Left lung (tissue), 4 donors: ENCODE measurements at regions not wholly inside any gene's neighbourhood (a gene's known extent, or its start where the extent isn't known, plus 50 kb on each side); places are given as distances from the start of the nearest gene placed in this dataset.

Source experiments
- ATAC-seq: fragments of 200-7000 bp; cut with Tn5 transposase; one replicate; pipeline ENCODE4 v1.9.1; 2020; ENCODE audit warnings: moderate library complexity
- DNase-seq, 4 donors: peaks; one replicate each; pipeline ENCODE4 v3.0.0-alpha.2; 2013 to 2020
- H3K27ac ChIP-seq, 2 donors: fragments of 200-600 bp; sonication (generic) in 1 of 2; one replicate each; pipeline versions ENCODE4 v1.5.0 to v1.8.0; 2020 to 2021
- H3K27me3 ChIP-seq, 2 donors: fragments of 200-600 bp; sonication (generic) in 1 of 2; one replicate each; pipeline versions ENCODE4 v1.5.0 to v1.8.0; 2020 to 2021
- H3K36me3 ChIP-seq, 2 donors: fragments of 200-600 bp; sonication (generic) in 1 of 2; one replicate each; pipeline versions ENCODE4 v1.5.0 to v1.8.0; 2020 to 2021
- H3K4me1 ChIP-seq, 2 donors: fragments of 200-600 bp; one replicate each; pipeline ENCODE4 v1.8.0; 2021
- H3K4me3 ChIP-seq, 2 donors: fragments of 200-600 bp; sonication (generic) in 1 of 2; one replicate each; pipeline versions ENCODE4 v1.5.0 to v1.8.0; 2020 to 2021; ENCODE audit warnings: mild to moderate bottlenecking in 1 of 2
- H3K9me3 ChIP-seq, 2 donors: fragments of 200-600 bp; sonication (generic) in 1 of 2; one replicate each; pipeline versions ENCODE4 v1.5.0 to v1.8.0; 2020 to 2021
- CTCF ChIP-seq, 2 donors: fragments of 200-600 bp; sonication (generic) in 1 of 2; IDR thresholded peaks; one replicate each; pipeline versions ENCODE4 v1.5.0 to v1.8.0; 2021; ENCODE audit warnings: antibody characterized with exemption in 2 of 2
- intact Hi-C, 2 donors: fragments of 100-400 bp; cut with DNase I; formaldehyde crosslinking; loops; one replicate each; pipeline versions ENCODE4 v1.11.2 to v1.14.2; 2022
- donor health status: DM: no; HTN: yes; CAD: no.
- donor health status: DM: no; HTN: no; CAD: no.

- no peaks in the 10 kb centered on the region for H3K4me1 ChIP-seq
- H3K4me3 ChIP-seq = no peak overlapping the region
- no peak for ATAC-seq
- no peak for TF ChIP-seq CTCF (IDR thresholded peaks at IDR 0.05)
- H3K27ac ChIP-seq = no peak overlapping the region
- DNase-seq = no peak
- no peaks in the 10 kb centered on the region for H3K36me3 ChIP-seq
- H3K9me3 ChIP-seq = no peaks in the 10 kb centered on the region
- H3K27me3 ChIP-seq = no peaks in the 10 kb centered on the region
- intact Hi-C loops = no loop called here
Observed at GRCh38 chr14:83607682-83608081, 1922.3 kb upstream of the FLRT2 start.

GRCh38 chr14:83611491-83611890 is 1918.5 kb upstream of the FLRT2 start:
- H3K36me3 ChIP-seq = no peaks in the 10 kb centered on the region
- DNase-seq (no peak), ATAC-seq (no peak)
- TF ChIP-seq CTCF (IDR thresholded peaks at IDR 0.05) = no peak
- intact Hi-C loops = no loop called here
- H3K4me3 ChIP-seq = no peak overlapping the region
- no peak overlapping the region for H3K27ac ChIP-seq
- no peaks in the 10 kb centered on the region for H3K4me1 ChIP-seq
- H3K27me3 ChIP-seq = no peaks in the 10 kb centered on the region
- H3K9me3 ChIP-seq = no peaks in the 10 kb centered on the region

- no peak for ATAC-seq
- intact Hi-C loops = no loop called here
- Histone ChIP-seq H3K4me3 (no peak overlapping the region), H3K9me3 (no peaks in the 10 kb centered on the region), H3K27me3 (no peaks in the 10 kb centered on the region), H3K36me3 (no peaks in the 10 kb centered on the region), H3K27ac (no peak overlapping the region), H3K4me1 (no peaks in the 10 kb centered on the region)
- no peak for DNase-seq
- no peak for TF ChIP-seq CTCF (IDR thresholded peaks at IDR 0.05)
Observed at GRCh38 chr14:83611906-83612390, 1918.0 kb upstream of the FLRT2 start.

GRCh38 chr14:83614956-83615355 is 1915.0 kb upstream of the FLRT2 start:
- Histone ChIP-seq H3K36me3 (no peaks in the 10 kb centered on the region), H3K27ac (no peak overlapping the region), H3K27me3 (no peaks in the 10 kb centered on the region), H3K4me1 (no peaks in the 10 kb centered on the region), H3K9me3 (peaks cover 0 to 2% of the 10 kb centered on the region in 2 donors), H3K4me3 (no peak overlapping the region)
- TF ChIP-seq CTCF (IDR thresholded peaks at IDR 0.05) = no peak
- no peak for ATAC-seq
- DNase-seq = no peak
- intact Hi-C loops = no loop called here

- intact Hi-C loops = no loop called here
- ATAC-seq = no peak
- Histone ChIP-seq H3K27ac (no peak overlapping the region), H3K9me3 (peaks cover 0 to 6% of the 10 kb centered on the region in 2 donors), H3K4me1 (no peaks in the 10 kb centered on the region), H3K27me3 (no peaks in the 10 kb centered on the region), H3K36me3 (no peaks in the 10 kb centered on the region), H3K4me3 (no peak overlapping the region)
- no peak for DNase-seq
- TF ChIP-seq CTCF (IDR thresholded peaks at IDR 0.05) = no peak
Observed at GRCh38 chr14:83624541-83624940, 1905.4 kb upstream of the FLRT2 start.
